Spleen (tissue), 11 donors: ENCODE measurements at regions not wholly inside any gene's neighbourhood (a gene's known extent, or its start where the extent isn't known, plus 50 kb on each side); places are given as distances from the start of the nearest gene placed in this dataset.

Source experiments
- DNase-seq: peaks from one replicate; pipeline ENCODE4 v3.0.0-alpha.2; 2020
- H3K27ac ChIP-seq, 8 donors: fragments of 200-600 bp; sonication (generic) in 7 of 8; 1 replicate in 4 of 8; 2 replicates in 4 of 8; pipeline versions ENCODE4 v1.5.0 to v1.8.0; 2016 to 2021; ENCODE audit warnings: inconsistent platforms in 4 of 8, mild to moderate bottlenecking in 4 of 8, moderate library complexity in 1 of 8
- H3K27me3 ChIP-seq, 7 donors: fragments of 200-600 bp; sonication (generic) in 6 of 7; replicated peaks in 1 of 7; 1 replicate in 4 of 7; 2 replicates in 3 of 7; pipeline versions ENCODE4 v1.5.0 to v1.8.0; 2016 to 2021; ENCODE audit warnings: inconsistent platforms in 3 of 7, mild to moderate bottlenecking in 1 of 7
- H3K36me3 ChIP-seq, 6 donors: fragments of 200-600 bp; sonication (generic) in 5 of 6; 1 replicate in 4 of 6; 2 replicates in 2 of 6; pipeline versions ENCODE4 v1.5.0 to v1.8.0; 2016 to 2021; ENCODE audit warnings: inconsistent platforms in 2 of 6
- H3K4me1 ChIP-seq, 6 donors: fragments of 200-600 bp; sonication (generic) in 5 of 6; 1 replicate in 3 of 6; 2 replicates in 3 of 6; pipeline versions ENCODE4 v1.5.0 to v1.8.0; 2016 to 2021; ENCODE audit warnings: inconsistent platforms in 3 of 6
- H3K4me3 ChIP-seq, 8 donors: fragments of 200-600 bp; sonication (generic) in 7 of 8; 1 replicate in 4 of 8; 2 replicates in 4 of 8; pipeline versions ENCODE4 v1.5.0 to v1.8.0; 2016 to 2021; ENCODE audit warnings: inconsistent platforms in 4 of 8, mild to moderate bottlenecking in 4 of 8, moderate library complexity in 2 of 8
- H3K9me3 ChIP-seq, 8 donors: fragments of 200-600 bp; sonication (generic) in 7 of 8; 1 replicate in 4 of 8; 2 replicates in 4 of 8; pipeline versions ENCODE4 v1.5.0 to v1.8.0; 2016 to 2021; ENCODE audit warnings: inconsistent platforms in 4 of 8
- CTCF ChIP-seq, 11 experiments: fragments of 200-600 bp in 7 of 11; fragments of 450-650 bp in 4 of 11; sonication (generic) in 4 of 11; IDR thresholded peaks in 8 of 11; conservative IDR thresholded peaks in 3 of 11; 1 replicate in 7 of 11; 2 replicates in 4 of 11; pipeline versions ENCODE4 v1.4.0 to v1.8.0; 2016 to 2021; ENCODE audit warnings: antibody characterized with exemption in 11 of 11, inconsistent platforms in 4 of 11, mild to moderate bottlenecking in 1 of 11
- POLR2A ChIP-seq, 3 donors: fragments of 450-650 bp; IDR thresholded peaks; one replicate each; pipeline ENCODE4 v1.5.1; 2017; ENCODE audit warnings: antibody characterized with exemption in 3 of 3, mild to moderate bottlenecking in 1 of 3
- POLR2AphosphoS5 ChIP-seq, 3 donors: sonication (generic); formaldehyde crosslinking; IDR thresholded peaks; one replicate each; pipeline ENCODE4 v1.5.1; 2017; ENCODE audit warnings: antibody characterized with exemption in 3 of 3
- WGBS, 5 donors: extraction: QIAGEN DNeasy Blood & Tissue Kit in 3 of 5; methylation state at CpG; one replicate each; pipeline versions ENCODE4 v1.1.5 to v1.1.7; 2013 to 2018; 5-methylcytosine and 5-hydroxymethylcytosine counted together
- intact Hi-C: fragments of 100-400 bp; cut with DNase I; formaldehyde crosslinking; loops from one replicate; pipeline ENCODE4 v1.15.0; 2023; ENCODE audit warnings: low total_unique reads
- donor health status: healthy with polysubstance abuse.
- donor health status: DM: no; HTN: no; CAD: no; lungs with moderate emphysema.
- donor health status: DM: no; HTN: no; CAD: no.
- donor health status: Bipolar disorder and iron deficiency.
- donor health status: healthy.
- donor health status: DM: no; HTN: no; CAD: no.
- donor health status: DM: yes; HTN: yes; CAD: no.

- Histone ChIP-seq H3K4me1 (no peaks in the 10 kb centered on the region), H3K27ac (no peak overlapping the region), H3K27me3 (peaks cover 0 to 50% (median 4%) of the 10 kb centered on the region in 7 donors), H3K9me3 (no peaks in the 10 kb centered on the region), H3K36me3 (no peaks in the 10 kb centered on the region), H3K4me3 (no peak overlapping the region)
- no peak for DNase-seq
- TF ChIP-seq POLR2AphosphoS5 (IDR thresholded peaks at IDR 0.05) (no peak), CTCF (IDR thresholded peaks at IDR 0.05 in 8 of 11, conservative IDR thresholded peaks at IDR 0.05 in 3 of 11) (no peak), POLR2A (IDR thresholded peaks at IDR 0.05) (no peak)
- intact Hi-C loops, result no loop called here
- WGBS, 5 donors, result 61 to 81% (median 74%) methylated on average over 3 of the region's 3 CpGs
Observed at GRCh38 chr1:229895605-229896004, 171.4 kb upstream of the GALNT2 start.

DNA sequence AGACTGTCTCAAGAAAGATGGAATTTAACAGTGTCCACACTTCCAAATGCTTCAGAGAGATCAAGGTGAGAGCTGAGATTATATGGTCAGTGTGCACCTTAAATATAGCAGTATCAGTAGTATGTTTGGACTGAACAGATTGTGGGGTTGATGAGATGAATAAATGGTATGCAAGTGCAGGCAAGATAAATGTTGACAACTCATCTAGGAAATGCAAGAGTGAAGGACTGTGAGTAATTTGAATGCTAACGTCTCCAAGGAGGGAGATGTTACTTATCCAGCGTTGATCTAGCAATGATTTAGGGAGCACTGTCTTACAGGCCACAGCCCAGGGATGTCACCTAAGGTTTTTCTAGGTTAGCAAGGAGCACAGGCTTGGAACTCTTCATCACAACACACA, 170.7 kb upstream of the GALNT2 start:
- Histone ChIP-seq H3K4me3 (no peak overlapping the region), H3K36me3 (no peaks in the 10 kb centered on the region), H3K27me3 (peaks cover 0 to 50% (median 4%) of the 10 kb centered on the region in 7 donors), H3K4me1 (no peaks in the 10 kb centered on the region), H3K27ac (no peak overlapping the region), H3K9me3 (peaks cover 0 to 4% (median 0%) of the 10 kb centered on the region in 8 donors)
- no peak for DNase-seq
- TF ChIP-seq POLR2AphosphoS5 (IDR thresholded peaks at IDR 0.05) (no peak), POLR2A (IDR thresholded peaks at IDR 0.05) (no peak), CTCF (IDR thresholded peaks at IDR 0.05 in 8 of 11, conservative IDR thresholded peaks at IDR 0.05 in 3 of 11) (no peak)
- 73 to 93% (median 82%) methylated on average over 2 of the region's 2 CpGs for WGBS, 5 donors
- intact Hi-C loops, result no loop called here

DNA sequence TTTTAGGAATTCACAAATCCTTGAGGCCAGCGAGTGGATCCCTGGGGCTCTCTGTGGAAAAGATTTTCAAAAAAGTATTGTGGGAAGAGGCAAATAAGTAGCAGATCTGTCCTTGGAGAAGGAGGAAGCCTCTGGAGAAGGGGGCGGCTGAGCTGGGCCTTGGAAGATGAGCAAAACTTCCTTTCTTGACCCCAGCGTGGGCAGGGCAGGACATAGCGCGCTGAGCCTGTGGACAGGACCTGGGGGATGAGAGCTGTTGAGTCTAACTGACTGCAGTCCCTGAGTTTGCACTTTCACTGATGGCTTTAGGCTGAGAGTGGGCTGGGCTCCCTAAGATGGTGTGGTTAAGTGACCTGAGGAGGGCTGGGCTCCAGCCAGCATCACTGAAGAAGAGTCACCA, 170.2 kb upstream of the GALNT2 start:
- no peak for DNase-seq
- intact Hi-C loops, result no loop called here
- Histone ChIP-seq H3K27ac (no peak overlapping the region), H3K4me3 (no peak overlapping the region), H3K36me3 (no peaks in the 10 kb centered on the region), H3K4me1 (no peaks in the 10 kb centered on the region), H3K9me3 (peaks cover 0 to 10% (median 2%) of the 10 kb centered on the region in 8 donors), H3K27me3 (peaks cover 0 to 50% (median 4%) of the 10 kb centered on the region in 7 donors)
- TF ChIP-seq CTCF (IDR thresholded peaks at IDR 0.05 in 8 of 11, conservative IDR thresholded peaks at IDR 0.05 in 3 of 11) (no peak), POLR2A (IDR thresholded peaks at IDR 0.05) (no peak), POLR2AphosphoS5 (IDR thresholded peaks at IDR 0.05) (no peak)
- WGBS, 5 donors, result 72 to 94% (median 87%) methylated on average over 5 of the region's 5 CpGs

- intact Hi-C loops, result no loop called here
- H3K36me3 ChIP-seq, result no peaks in the 10 kb centered on the region
- WGBS, 5 donors, result 60 to 71% (median 65%) methylated on average over 8 of the region's 8 CpGs
- H3K4me1 ChIP-seq, result no peaks in the 10 kb centered on the region
- H3K27me3 ChIP-seq, result peaks cover 0 to 50% (median 4%) of the 10 kb centered on the region in 7 donors
- H3K4me3 ChIP-seq, result no peak overlapping the region
- no peak overlapping the region for H3K27ac ChIP-seq
- no peak for TF ChIP-seq POLR2AphosphoS5 (IDR thresholded peaks at IDR 0.05)
- TF ChIP-seq POLR2A (IDR thresholded peaks at IDR 0.05), result no peak
- TF ChIP-seq CTCF (IDR thresholded peaks at IDR 0.05 in 8 of 11, conservative IDR thresholded peaks at IDR 0.05 in 3 of 11), result no peak
- H3K9me3 ChIP-seq, result peaks cover 0 to 13% (median 2%) of the 10 kb centered on the region in 8 donors
- DNase-seq, result no peak
Observed at GRCh38 chr1:229897501-229897900, 169.5 kb upstream of the GALNT2 start.
